ENCODE measurements at regions not wholly inside any gene's neighbourhood (a gene's known extent, or its start where the extent isn't known, plus 50 kb on each side); places are given as distances from the start of the nearest gene placed in this dataset.

- H3K27me3 ChIP-seq (ENCODE audit: insufficient read depth, poor library complexity, severe bottlenecking), result no peaks in the 10 kb centered on the region
- TF ChIP-seq SPI1 (IDR thresholded peaks at IDR 0.05; ENCODE audit: borderline replicate concordance, low read depth) (no peak), REST (IDR thresholded peaks at IDR 0.05; ENCODE audit: insufficient replicate concordance, low read depth) (no peak)
- no peak for DNase-seq (ENCODE audit: low read depth in 1 of 2, low spot score in 1 of 2)
- no peak overlapping the region for H3K27ac ChIP-seq (replicated peaks)
- no peak overlapping the region for H3K4me3 ChIP-seq (replicated peaks; ENCODE audit: insufficient read depth, low read length)
These were observed 83.5 kb upstream of the BCAR3 start for GRCh38 chr1:93765099-93765498.

- TF ChIP-seq SPI1 (IDR thresholded peaks at IDR 0.05; ENCODE audit: borderline replicate concordance, low read depth) (no peak), CTCF (IDR thresholded peaks at IDR 0.05; ENCODE audit: insufficient read depth, low read length) (no peak), GABPA (IDR thresholded peaks at IDR 0.05; ENCODE audit: low read depth) (no peak), POLR2AphosphoS5 (IDR thresholded peaks at IDR 0.05; ENCODE audit: low read depth) (no peak), REST (IDR thresholded peaks at IDR 0.05; ENCODE audit: insufficient replicate concordance, low read depth) (no peak)
- Histone ChIP-seq H3K27ac (replicated peaks) (no peak overlapping the region), H3K27me3 (ENCODE audit: insufficient read depth, poor library complexity, severe bottlenecking) (no peaks in the 10 kb centered on the region), H3K4me3 (replicated peaks; ENCODE audit: insufficient read depth, low read length) (no peak overlapping the region)
- DNase-seq (ENCODE audit: low read depth in 1 of 2, low spot score in 1 of 2), result no peak
These were observed 82.7 kb upstream of the BCAR3 start for GRCh38 chr1:93764366-93764750.

GRCh38 chr1:93763704-93764365 is 82.2 kb upstream of the BCAR3 start:
- no peak overlapping the region for H3K4me3 ChIP-seq (replicated peaks; ENCODE audit: insufficient read depth, low read length)
- DNase-seq (ENCODE audit: low read depth in 1 of 2, low spot score in 1 of 2), result no peak
- no peak overlapping the region for H3K27ac ChIP-seq (replicated peaks)
- H3K27me3 ChIP-seq (ENCODE audit: insufficient read depth, poor library complexity, severe bottlenecking), result no peaks in the 10 kb centered on the region
- TF ChIP-seq REST (IDR thresholded peaks at IDR 0.05; ENCODE audit: insufficient replicate concordance, low read depth) (no peak), CTCF (IDR thresholded peaks at IDR 0.05; ENCODE audit: insufficient read depth, low read length) (no peak), GABPA (IDR thresholded peaks at IDR 0.05; ENCODE audit: low read depth) (no peak), POLR2AphosphoS5 (IDR thresholded peaks at IDR 0.05; ENCODE audit: low read depth) (no peak), SPI1 (IDR thresholded peaks at IDR 0.05; ENCODE audit: borderline replicate concordance, low read depth) (no peak)
